OCI-LY3 (cell line): ENCODE measurements at regions not wholly inside any gene's neighbourhood (a gene's known extent, or its start where the extent isn't known, plus 50 kb on each side); places are given as distances from the start of the nearest gene placed in this dataset.

Source experiments
- H2AFZ ChIP-seq: fragments of 200-600, 300-600 bp; shearing (Covaris generic); 2 replicates; pipeline ENCODE4 v1.6.0; 2014; ENCODE audit warnings: antibody characterized with exemption, low read depth, low read length
- H3K27ac ChIP-seq: fragments of 200-600, 300-600 bp; sonication (generic); 2 replicates; pipeline ENCODE4 v1.5.1; 2014; ENCODE audit warnings: mild to moderate bottlenecking, low read length, moderate library complexity, mixed read lengths
- H3K27me3 ChIP-seq: fragments of 200-600, 300-600 bp; sonication (generic); 2 replicates; pipeline ENCODE4 v1.6.1; 2014; ENCODE audit warnings: low read depth, low read length, mixed read lengths
- H3K36me3 ChIP-seq: fragments of 200-600, 300-600 bp; sonication (generic); replicated peaks from 2 replicates; pipeline ENCODE3; 2014; ENCODE audit warnings: low read depth, low read length, mixed read lengths
- H3K4me1 ChIP-seq: fragments of 300-600, 200-600 bp; sonication (generic); 2 replicates; pipeline ENCODE4 v1.6.1; 2014; ENCODE audit warnings: low read length, mixed read lengths
- H3K4me2 ChIP-seq: fragments of 200-600, 300-600 bp; sonication (generic); 2 replicates; pipeline ENCODE4 v1.6.1; 2014; ENCODE audit warnings: low read length, mixed read lengths
- H3K4me3 ChIP-seq: fragments of 300-600, 200-600 bp; sonication (generic); 2 replicates; pipeline ENCODE4 v1.5.1; 2014; ENCODE audit warnings: antibody characterized with exemption, mild to moderate bottlenecking, low read length, moderate library complexity
- H3K79me2 ChIP-seq: fragments of 300-600, 200-600 bp; shearing (Covaris generic); 2 replicates; pipeline ENCODE4 v1.6.1; 2014; ENCODE audit warnings: mild to moderate bottlenecking, low read length, mixed read lengths
- H3K9ac ChIP-seq: fragments of 300-600, 200-600 bp; shearing (Covaris generic); 2 replicates; pipeline ENCODE4 v1.6.0; 2014; ENCODE audit warnings: mild to moderate bottlenecking, low read length, moderate library complexity
- H3K9me3 ChIP-seq: fragments of 200-600, 300-600 bp; shearing (Covaris generic); 2 replicates; pipeline ENCODE4 v1.6.1; 2014; ENCODE audit warnings: low read length, mixed read lengths; ENCODE audit not compliant: insufficient read depth
- H4K20me1 ChIP-seq: fragments of 200-600, 300-600 bp; sonication (generic); 2 replicates; pipeline ENCODE4 v1.6.1; 2016; ENCODE audit warnings: low read length, mixed read lengths; ENCODE audit not compliant: insufficient read depth
- CTCF ChIP-seq: fragments of 200-600, 300-600 bp; sonication (generic); IDR thresholded peaks from 2 replicates; pipeline ENCODE4 v1.5.1; 2014; ENCODE audit warnings: antibody characterized with exemption, low read length, low read depth
- EZH2phosphoT487 ChIP-seq: fragments of 200-600 bp; shearing (Covaris generic); IDR thresholded peaks from 2 replicates; pipeline ENCODE4 v1.6.1; 2018; ENCODE audit warnings: antibody characterized with exemption, mixed run types, low read depth

DNA sequence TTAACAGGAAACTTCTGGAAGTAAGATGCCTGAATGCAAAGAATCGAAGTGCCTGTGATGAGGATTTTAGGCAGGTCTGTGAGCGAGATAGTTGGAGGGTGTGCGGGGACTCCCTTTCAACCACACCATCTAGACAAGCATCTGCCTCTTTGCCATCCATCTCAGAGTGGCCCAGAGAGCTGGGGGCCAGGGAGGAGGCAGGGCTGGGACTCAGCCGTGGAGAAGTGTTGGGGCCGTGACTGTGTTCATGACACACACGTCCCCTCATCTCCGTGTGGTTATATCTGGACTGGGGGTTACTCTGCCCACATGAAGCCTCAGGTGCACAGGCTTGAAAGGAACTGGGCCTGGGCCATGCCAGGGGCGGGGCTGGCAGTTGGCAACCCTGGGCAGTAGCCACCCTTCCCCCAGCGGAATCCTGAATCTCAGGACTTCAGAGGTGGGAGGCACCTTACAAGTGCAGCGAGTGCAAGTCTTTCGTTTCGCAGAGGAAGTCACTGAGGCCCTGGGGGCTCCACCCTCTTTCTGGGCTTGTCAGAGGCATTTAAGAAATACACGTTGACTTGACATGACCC, 112.5 kb downstream of the SLC4A3 start:
- H3K79me2 ChIP-seq = no peaks in the 10 kb centered on the region
- no peaks in the 10 kb centered on the region for H3K9me3 ChIP-seq
- no peaks in the 10 kb centered on the region for H3K4me1 ChIP-seq
- H4K20me1 ChIP-seq = no peaks in the 10 kb centered on the region
- H2AFZ ChIP-seq = no peak overlapping the region
- no peak overlapping the region for H3K4me3 ChIP-seq
- no peak for TF ChIP-seq EZH2phosphoT487
- TF ChIP-seq CTCF = no peak
- H3K27me3 ChIP-seq = no peaks in the 10 kb centered on the region
- no peak overlapping the region for H3K4me2 ChIP-seq
- H3K36me3 ChIP-seq = no peaks in the 10 kb centered on the region
- H3K9ac ChIP-seq = no peak overlapping the region
- no peak overlapping the region for H3K27ac ChIP-seq

- TF ChIP-seq CTCF (no peak), EZH2phosphoT487 (no peak)
- no peaks in the 10 kb centered on the region for H4K20me1 ChIP-seq
- H3K27ac ChIP-seq = no peak overlapping the region
- no peaks in the 10 kb centered on the region for H3K27me3 ChIP-seq
- no peaks in the 10 kb centered on the region for H3K4me1 ChIP-seq
- H2AFZ ChIP-seq = no peak overlapping the region
- H3K79me2 ChIP-seq = no peaks in the 10 kb centered on the region
- no peaks in the 10 kb centered on the region for H3K9me3 ChIP-seq
- no peak overlapping the region for H3K4me2 ChIP-seq
- H3K36me3 ChIP-seq = no peaks in the 10 kb centered on the region
- H3K4me3 ChIP-seq = no peak overlapping the region
- H3K9ac ChIP-seq = no peak overlapping the region
Observed at GRCh38 chr2:219743548-219743947, 116.1 kb downstream of the SLC4A3 start.

DNA sequence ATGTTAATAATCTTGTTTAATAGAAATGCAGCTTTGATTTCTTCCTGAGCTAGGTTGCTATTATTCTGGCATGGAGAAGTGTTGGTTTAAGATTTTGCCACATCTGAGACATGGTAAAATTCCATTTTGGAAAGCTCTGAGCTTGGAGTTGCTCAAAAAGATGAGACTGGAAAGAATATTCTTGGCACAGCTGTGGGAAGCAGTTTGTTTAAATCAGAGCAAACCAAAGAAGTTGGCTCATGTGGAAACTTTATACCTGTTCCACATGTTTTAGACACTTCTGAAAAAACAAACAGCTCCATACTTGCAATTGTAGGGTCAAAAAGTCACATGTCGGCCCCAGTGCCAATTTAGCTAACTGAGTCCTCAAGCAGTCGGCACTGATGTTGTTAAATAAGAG, 116.6 kb downstream of the SLC4A3 start:
- H2AFZ ChIP-seq = no peak overlapping the region
- no peaks in the 10 kb centered on the region for H3K36me3 ChIP-seq
- no peak overlapping the region for H3K27ac ChIP-seq
- TF ChIP-seq EZH2phosphoT487 (no peak), CTCF (no peak)
- no peaks in the 10 kb centered on the region for H3K9me3 ChIP-seq
- no peak overlapping the region for H3K4me2 ChIP-seq
- H3K4me1 ChIP-seq = no peaks in the 10 kb centered on the region
- no peak overlapping the region for H3K9ac ChIP-seq
- no peaks in the 10 kb centered on the region for H3K79me2 ChIP-seq
- H3K27me3 ChIP-seq = no peaks in the 10 kb centered on the region
- H3K4me3 ChIP-seq = no peak overlapping the region
- H4K20me1 ChIP-seq = no peaks in the 10 kb centered on the region

GRCh38 chr2:219744600-219744999, 117.2 kb downstream of the SLC4A3 start:
- Histone ChIP-seq H3K4me3 (no peak overlapping the region), H3K27ac (no peak overlapping the region), H2AFZ (no peak overlapping the region), H3K79me2 (no peaks in the 10 kb centered on the region), H3K4me1 (no peaks in the 10 kb centered on the region), H3K4me2 (no peak overlapping the region), H3K36me3 (no peaks in the 10 kb centered on the region), H3K27me3 (no peaks in the 10 kb centered on the region), H3K9me3 (no peaks in the 10 kb centered on the region), H3K9ac (no peak overlapping the region), H4K20me1 (no peaks in the 10 kb centered on the region)
- TF ChIP-seq EZH2phosphoT487 = no peak
- TF ChIP-seq CTCF = no peak
